GM12873 (cell line): ENCODE measurements at regions not wholly inside any gene's neighbourhood (a gene's known extent, or its start where the extent isn't known, plus 50 kb on each side); places are given as distances from the start of the nearest gene placed in this dataset.

Experiments used
- TF ChIP-seq, protein P1 (sequence below): IDR thresholded peaks from 2 replicates; pipeline ENCODE4 v1.5.1; 2012; ENCODE audit warnings: low read depth, mild to moderate bottlenecking, moderate library complexity, low read length, control low read depth; ENCODE audit not compliant: insufficient read depth; ENCODE audit errors: missing control alignments

- TF ChIP-seq, protein P1, sequence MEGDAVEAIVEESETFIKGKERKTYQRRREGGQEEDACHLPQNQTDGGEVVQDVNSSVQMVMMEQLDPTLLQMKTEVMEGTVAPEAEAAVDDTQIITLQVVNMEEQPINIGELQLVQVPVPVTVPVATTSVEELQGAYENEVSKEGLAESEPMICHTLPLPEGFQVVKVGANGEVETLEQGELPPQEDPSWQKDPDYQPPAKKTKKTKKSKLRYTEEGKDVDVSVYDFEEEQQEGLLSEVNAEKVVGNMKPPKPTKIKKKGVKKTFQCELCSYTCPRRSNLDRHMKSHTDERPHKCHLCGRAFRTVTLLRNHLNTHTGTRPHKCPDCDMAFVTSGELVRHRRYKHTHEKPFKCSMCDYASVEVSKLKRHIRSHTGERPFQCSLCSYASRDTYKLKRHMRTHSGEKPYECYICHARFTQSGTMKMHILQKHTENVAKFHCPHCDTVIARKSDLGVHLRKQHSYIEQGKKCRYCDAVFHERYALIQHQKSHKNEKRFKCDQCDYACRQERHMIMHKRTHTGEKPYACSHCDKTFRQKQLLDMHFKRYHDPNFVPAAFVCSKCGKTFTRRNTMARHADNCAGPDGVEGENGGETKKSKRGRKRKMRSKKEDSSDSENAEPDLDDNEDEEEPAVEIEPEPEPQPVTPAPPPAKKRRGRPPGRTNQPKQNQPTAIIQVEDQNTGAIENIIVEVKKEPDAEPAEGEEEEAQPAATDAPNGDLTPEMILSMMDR = no peak
Observed at GRCh38 chr11:28393348-28393747, 285.2 kb downstream of the METTL15 start.

- TF ChIP-seq, protein P1 = no peak
Observed at GRCh38 chr11:28384418-28384817, 276.2 kb downstream of the METTL15 start.

- TF ChIP-seq, protein P1 = no peak
Observed at GRCh38 chr11:28383456-28383855, 275.3 kb downstream of the METTL15 start.
